ENCODE measurements at regions not wholly inside any gene's neighbourhood (a gene's known extent, or its start where the extent isn't known, plus 50 kb on each side); places are given as distances from the start of the nearest gene placed in this dataset.

- TF ChIP-seq TAF1 (IDR thresholded peaks at IDR 0.05; ENCODE audit: low read depth) (no peak), CTCF (IDR thresholded peaks at IDR 0.05; ENCODE audit: poor library complexity, severe bottlenecking) (no peak), EP300 (conservative IDR thresholded peaks at IDR 0.05; ENCODE audit: poor library complexity, severe bottlenecking) (no peak), MXI1 (conservative IDR thresholded peaks at IDR 0.05; ENCODE audit: poor library complexity, severe bottlenecking) (no peak)
These were observed 197.6 kb downstream of the WDR11 start for GRCh38 chr10:121048749-121049148.
